NCI-H82 (cell line): ENCODE measurements at regions not wholly inside any gene's neighbourhood (a gene's known extent, or its start where the extent isn't known, plus 50 kb on each side); places are given as distances from the start of the nearest gene placed in this dataset.

Experiments
- DNase-seq: peaks from one replicate; lab custom pipeline; 2025; lab: John Stamatoyannopoulos, UW

GRCh38 chr3:43866529-43867353, 176.0 kb downstream of the ABHD5 start:
- DNase-seq: no peak

GRCh38 chr3:43867436-43868072, 176.8 kb downstream of the ABHD5 start:
- no peak for DNase-seq

- DNase-seq: no peak
Observed at GRCh38 chr3:43869491-43869890, 178.8 kb downstream of the ABHD5 start.

GRCh38 chr3:43870120-43870519, 179.4 kb downstream of the ABHD5 start:
- DNase-seq: no peak

GRCh38 chr3:43870844-43871626, 180.3 kb downstream of the ABHD5 start:
- no peak for DNase-seq

- DNase-seq: no peak
Observed at GRCh38 chr3:43871627-43872245, 181.0 kb downstream of the ABHD5 start.

GRCh38 chr3:43872301-43872700, 181.6 kb downstream of the ABHD5 start:
- no peak for DNase-seq

- DNase-seq: no peak
Observed at GRCh38 chr3:43872901-43873300, 182.2 kb downstream of the ABHD5 start.

GRCh38 chr3:43873723-43874122, 183.0 kb downstream of the ABHD5 start:
- DNase-seq: no peak

- no peak for DNase-seq
Observed at GRCh38 chr3:43874290-43874689, 183.6 kb downstream of the ABHD5 start.

- no peak for DNase-seq
Observed at GRCh38 chr3:43874731-43875130, 184.0 kb downstream of the ABHD5 start.

GRCh38 chr3:43876648-43877047, 185.9 kb downstream of the ABHD5 start:
- DNase-seq: no peak

GRCh38 chr3:43879166-43879565, 188.4 kb downstream of the ABHD5 start:
- DNase-seq: peak; percentile 48

- DNase-seq: no peak
Observed at GRCh38 chr3:43882976-43883680, 192.4 kb downstream of the ABHD5 start.

- peak; percentile 35 for DNase-seq
Observed at GRCh38 chr3:43883729-43884396, 193.1 kb downstream of the ABHD5 start.

GRCh38 chr3:43884581-43884980, 193.8 kb downstream of the ABHD5 start:
- no peak for DNase-seq

- DNase-seq: no peak
Observed at GRCh38 chr3:43885908-43886618, 195.3 kb downstream of the ABHD5 start.

GRCh38 chr3:43892061-43892460, 201.3 kb downstream of the ABHD5 start:
- no peak for DNase-seq

- DNase-seq: no peak
Observed at GRCh38 chr3:43892526-43892925, 201.8 kb downstream of the ABHD5 start.

GRCh38 chr3:43893727-43894126, 203.0 kb downstream of the ABHD5 start:
- no peak for DNase-seq
